HG03064 (cell line): ENCODE measurements at regions not wholly inside any gene's neighbourhood (a gene's known extent, or its start where the extent isn't known, plus 50 kb on each side); places are given as distances from the start of the nearest gene placed in this dataset.
"Not testable (repeated sequence)": the region's sequence is repeated elsewhere in the genome, so short reads cannot be mapped to it uniquely, and the experiment has no call there.

Experiments used
- ATAC-seq: cut with Tn5 transposase; IDR thresholded peaks from one replicate; pipeline ENCODE4 v1.9.1; 2021; ENCODE audit warnings: low read depth; ENCODE audit not compliant: unreplicated experiment

DNA sequence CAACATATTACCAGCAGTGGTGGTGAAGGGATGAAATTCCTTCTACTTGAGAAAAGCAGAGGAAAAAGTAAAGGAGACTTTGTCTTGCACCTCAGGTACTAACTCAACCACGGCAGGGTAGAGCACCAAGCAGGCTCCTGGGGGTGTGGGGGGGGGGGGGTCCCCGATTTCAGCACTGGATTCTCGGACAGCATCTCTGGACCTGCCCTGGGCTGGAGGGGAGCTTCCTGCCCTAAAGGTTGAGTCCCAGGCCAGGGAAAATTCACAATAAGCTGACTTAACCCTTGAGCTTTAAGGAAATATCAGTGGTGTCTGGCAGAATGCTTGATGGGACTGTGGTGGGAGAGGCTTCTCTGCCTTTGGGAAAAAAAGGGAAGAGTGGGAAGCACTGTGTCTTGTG is 233.2 kb upstream of the CXADR start:
- no peak for ATAC-seq

DNA sequence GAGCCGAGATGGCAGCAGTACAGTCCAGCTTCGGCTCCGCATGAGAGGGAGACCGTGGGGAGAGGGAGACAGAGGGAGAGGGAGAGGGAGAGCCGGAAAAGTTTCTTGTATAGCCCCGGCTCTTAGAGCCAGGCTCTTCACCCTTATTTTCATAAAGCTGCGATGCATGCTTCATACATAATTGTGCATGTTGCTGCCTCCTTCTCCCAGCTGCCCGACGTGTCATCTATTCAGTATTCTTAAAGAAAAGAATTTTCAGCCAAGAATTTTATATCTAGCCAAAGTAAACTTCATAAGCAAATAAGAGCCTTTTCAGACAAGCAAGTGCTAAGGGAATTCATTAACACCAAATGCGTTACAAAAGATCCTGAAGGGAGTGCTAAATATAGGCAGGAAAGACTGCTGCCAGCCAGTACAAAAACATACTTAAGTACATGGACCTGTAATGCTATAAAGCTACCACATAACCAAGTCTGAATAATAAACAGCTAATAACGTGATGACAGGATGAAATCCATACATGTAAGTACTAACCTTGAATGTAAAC is 219.8 kb upstream of the CXADR start:
- ATAC-seq = not testable (repeated sequence)

DNA sequence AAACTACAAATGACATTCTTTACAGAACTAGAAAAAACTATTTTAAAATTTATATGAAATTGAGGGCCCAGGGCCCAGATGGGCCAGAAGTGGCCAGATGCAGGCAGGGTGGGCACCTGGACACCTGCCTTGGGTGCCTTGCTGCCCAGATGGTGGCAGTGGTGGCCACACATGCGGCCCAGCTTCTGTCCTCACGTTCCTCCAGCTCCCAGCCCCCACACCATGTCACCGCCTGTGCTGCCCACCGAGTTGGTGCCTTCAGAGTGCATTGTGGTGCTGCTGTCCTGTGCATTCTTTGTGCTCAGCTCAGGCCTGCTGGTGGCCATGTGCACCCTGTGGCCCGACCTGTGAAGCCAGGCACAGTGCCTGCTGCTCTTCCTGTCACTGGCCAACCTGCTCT is 216.8 kb upstream of the CXADR start:
- ATAC-seq = no peak

DNA sequence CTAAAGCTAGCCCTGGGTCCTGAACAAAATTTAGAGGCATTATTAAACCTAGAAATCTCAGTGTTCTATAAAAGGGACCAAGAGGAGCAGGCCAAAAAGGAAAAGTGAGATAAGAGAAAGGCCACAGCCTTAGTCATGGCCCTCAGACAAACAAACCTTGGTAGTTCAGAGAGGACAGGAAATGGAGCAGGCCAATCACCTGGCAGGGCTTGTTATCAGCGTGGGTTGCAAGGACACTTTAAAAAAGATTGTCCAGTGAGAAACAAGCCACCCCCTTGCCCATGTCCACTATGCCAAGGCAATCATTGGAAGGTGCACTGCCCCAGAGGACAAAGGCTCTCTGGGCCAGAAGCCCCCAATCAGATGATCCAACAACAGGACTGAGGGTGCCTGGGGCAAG is 213.3 kb upstream of the CXADR start:
- not testable (repeated sequence) for ATAC-seq

DNA sequence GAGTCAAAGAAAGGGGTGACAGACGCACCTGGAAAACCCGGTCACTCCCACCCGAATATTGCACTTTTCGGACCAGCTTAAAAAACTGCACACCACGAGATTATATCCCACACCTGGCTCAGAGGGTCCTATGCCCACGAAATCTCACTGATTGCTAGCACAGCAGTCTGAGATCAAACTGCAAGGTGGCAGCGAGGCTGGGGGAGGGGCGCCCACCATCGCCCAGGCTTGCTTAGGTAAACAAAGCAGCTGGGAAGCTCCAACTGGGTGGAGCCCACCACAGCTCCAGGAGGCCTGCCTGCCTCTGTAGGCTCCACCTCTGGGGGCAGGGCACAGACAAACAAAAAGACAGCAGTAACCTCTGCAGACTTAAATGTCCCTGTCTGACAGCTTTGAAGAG is 185.1 kb upstream of the CXADR start:
- not testable (repeated sequence) for ATAC-seq

DNA sequence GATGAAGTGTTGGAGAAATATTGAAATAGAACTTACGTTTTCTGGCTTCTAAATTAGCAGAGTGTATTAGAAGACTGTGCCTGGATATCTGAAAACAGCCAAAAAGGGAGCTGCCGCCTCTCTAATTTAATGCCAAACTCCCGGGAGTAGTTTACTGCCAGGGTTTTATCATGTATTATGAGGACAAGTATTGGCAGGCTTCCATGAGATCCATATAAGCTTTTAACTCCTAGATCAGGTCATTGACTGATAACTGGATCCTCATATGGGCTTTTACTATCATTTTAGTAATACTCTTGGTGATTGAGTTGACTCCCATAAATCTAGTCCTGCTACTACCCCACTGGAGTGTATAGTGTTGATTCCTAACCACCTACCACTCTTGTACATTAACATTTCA is 178.4 kb upstream of the CXADR start:
- ATAC-seq = no peak

DNA sequence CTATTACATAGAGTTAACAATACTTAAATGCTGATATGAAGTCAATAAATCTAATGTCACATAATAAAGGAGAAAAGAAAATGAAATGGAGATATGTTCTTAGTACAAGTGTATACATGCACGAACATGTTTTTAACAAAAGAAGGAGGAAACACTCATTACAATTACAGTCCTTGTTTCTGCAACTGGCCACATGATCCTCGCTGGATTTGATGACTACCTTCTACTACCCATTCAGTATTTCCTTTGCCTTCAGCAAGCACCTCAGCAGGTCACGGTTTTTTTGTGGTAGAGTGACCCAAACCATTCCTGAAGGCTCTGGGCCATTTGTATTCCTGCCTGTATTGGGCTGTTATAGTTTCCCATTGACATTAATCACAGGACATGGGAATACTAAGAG is 172.8 kb upstream of the CXADR start:
- ATAC-seq = no peak

DNA sequence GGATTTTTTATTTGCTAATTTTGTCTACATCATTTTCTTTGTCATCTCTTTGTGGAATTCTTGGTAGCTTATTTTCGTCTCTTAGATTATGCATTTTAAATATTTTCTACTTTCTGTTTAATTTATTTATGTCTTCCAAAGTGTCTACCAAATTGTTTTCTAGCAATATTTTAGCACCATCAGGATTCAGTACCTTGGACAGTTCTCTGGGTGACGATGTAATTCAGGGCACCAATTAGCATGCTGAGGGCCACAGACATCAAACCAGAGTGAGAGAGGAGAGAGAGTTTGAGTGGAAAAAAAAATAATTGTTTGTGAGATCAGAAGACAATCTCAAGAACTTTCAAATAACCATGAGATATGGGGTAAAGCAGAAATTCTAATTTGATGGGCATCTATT is 169.8 kb upstream of the CXADR start:
- ATAC-seq = no peak

DNA sequence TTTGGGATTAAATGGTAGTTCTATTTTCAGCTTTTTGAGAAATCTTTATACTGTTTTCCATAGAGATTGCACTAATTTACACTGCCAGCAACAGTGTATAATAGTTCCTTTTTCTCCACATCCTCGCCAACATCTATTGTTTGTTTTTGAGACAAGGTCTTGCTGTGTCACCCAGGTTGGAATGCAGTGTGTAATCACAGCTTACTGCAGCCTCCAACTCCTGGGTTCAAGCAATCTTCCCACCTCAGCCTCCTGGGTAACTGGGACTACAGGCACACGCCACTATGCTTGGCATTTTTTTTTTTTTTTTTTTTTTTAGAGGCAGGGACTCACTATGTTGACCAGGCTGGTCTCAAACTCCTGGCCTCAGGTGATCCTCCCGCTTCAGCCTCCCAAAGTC is 164.5 kb upstream of the CXADR start:
- ATAC-seq = no peak

DNA sequence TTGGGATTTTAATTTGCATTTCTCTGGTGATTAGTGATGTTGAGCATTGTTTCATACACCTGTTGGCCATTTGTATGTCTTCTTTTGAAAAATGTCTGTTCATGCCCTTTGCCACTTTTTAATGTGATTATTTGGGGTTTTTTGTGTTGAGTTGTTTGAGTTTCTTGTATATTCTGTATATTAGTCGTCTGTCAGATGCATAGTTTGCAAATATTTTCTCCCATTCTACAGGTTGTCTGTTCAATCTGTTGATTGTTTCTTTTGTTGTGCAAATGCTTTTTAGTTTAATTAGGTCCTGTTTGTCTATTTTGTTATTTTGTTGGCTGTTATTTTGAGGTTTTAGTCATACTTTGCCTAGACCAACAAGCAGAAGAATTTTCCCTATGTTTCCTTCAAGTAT is 164.0 kb upstream of the CXADR start:
- ATAC-seq = no peak

DNA sequence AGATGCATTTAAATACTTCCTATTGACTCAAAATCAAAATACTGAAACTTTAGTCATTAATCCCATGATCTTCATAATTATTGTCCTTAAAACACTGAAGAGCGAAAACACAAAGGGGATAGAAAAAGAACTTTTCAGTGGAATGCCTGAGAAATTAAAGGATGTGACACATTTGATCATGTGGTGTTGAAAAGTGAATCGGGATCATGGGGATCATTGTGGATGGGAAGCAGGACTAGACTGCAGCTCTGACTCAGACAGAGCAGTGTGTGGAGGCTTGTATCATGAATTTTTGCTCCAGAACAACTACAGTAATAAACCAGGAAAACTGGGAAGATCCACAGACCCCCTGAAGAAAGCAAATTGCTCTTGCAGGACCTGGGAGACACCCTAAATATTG is 161.1 kb upstream of the CXADR start:
- ATAC-seq = no peak

DNA sequence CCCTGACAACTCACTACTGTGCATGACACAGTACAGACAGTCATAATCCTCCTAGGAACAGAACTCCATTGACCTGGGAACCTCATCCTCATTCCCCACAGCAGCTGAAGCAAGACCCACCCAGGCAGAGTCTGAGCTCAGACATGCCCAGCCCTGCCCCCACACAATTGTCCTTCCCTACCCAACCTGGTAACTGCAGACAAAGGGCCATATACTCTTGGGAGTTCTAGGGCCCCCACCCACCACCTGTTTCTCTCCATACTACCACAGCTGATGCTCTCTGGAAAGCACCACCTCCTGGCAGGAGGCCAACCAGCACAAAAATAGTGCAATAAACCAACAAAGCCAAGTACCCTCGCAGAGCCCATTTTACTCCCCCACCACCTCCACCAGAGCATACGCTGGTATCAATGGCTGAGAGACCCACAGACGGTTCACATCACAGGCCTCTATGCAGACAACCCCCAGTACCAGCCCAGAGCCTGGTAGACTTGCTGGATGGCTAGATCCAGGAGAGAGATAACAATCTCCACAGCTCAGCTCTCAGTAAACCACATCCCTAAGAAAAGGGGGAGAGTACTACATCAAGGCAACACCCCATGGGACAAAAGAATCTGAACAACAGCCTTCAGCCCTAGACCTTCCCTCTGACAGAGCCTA is 159.7 kb upstream of the CXADR start:
- no peak for ATAC-seq

DNA sequence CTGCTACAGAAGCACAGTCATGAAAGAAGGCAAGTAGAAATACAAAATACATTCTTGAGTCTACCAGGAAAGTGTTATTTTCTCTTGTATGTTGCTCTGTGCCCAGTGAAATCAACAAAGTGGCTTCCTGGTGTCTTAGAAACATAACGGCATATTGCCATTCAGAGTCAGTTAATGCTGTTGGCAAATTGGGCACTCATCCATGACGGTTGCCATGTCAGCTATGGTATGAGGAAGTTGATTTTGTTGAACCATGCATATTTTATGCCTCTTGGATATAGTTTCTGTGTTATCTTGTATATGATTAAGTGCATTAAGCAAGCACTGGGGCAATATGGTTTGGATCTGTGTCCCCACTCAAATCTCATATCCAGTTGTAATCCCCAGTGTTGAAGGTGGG is 153.1 kb upstream of the CXADR start:
- no peak for ATAC-seq

DNA sequence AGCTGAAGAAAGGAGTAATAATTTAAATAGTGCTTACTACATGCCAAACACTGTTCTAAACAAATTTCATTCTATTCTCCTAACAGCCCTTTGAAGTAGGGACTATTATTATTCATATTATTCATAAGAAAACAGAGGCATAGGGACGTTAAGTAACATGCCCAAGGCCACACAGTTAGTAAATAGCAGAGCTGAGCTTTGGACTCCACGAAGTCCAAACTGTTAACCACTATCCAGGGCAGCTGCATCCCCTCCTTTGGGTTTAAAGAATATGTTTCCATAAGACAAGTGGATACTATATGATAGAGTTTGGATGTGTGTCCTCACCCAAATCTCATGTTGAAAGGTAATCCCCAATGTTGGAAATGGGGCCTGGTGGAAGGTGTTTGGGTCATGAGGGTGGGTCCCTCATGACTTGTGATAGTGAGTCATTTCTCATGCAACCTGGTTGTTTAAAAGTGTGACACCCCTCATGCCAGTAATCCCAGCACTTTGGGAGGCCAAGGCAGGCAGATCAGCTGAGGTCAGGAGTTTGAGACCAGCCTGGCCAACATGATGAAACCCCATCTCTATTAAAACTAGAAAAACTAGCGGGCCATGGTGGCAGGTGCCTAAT is 144.0 kb upstream of the CXADR start:
- no peak for ATAC-seq

DNA sequence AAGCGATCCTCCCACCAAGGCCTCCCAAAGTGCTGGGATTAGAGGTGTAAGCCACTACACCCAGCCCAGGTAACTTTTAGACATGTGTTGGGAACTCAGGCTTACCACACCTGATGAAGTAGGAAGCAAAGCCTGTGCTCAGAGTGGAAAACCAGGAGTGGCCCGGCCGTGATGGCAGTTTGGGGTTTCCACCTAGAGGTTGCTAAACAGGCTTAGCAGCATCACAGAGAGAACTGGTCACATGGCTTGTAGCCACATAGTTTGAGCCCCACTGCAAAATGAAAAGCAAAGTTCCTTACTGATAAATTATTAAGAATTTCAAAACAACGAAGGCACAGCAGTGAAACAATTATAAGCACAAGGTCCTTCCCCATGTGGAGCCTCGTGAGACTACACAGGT is 142.6 kb upstream of the CXADR start:
- ATAC-seq = no peak

DNA sequence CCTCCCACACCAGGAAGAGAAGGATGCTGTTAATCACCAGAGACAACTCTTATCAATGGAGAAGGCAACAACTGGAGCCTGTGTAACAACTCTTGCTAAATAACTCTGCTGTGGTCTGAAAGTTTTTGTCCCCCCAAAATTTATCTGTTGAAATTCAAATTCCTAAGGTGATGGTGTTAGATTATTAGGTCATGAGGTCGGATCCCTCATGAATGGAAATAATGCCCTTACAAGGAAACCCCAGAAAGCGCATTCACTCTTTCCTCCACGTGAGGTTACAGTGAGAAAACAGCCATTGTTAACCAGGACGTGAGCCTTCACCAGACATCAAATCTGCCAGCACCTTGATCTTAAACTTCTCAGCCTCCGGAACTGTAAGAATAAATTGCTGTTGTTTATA is 141.9 kb upstream of the CXADR start:
- ATAC-seq = no peak

DNA sequence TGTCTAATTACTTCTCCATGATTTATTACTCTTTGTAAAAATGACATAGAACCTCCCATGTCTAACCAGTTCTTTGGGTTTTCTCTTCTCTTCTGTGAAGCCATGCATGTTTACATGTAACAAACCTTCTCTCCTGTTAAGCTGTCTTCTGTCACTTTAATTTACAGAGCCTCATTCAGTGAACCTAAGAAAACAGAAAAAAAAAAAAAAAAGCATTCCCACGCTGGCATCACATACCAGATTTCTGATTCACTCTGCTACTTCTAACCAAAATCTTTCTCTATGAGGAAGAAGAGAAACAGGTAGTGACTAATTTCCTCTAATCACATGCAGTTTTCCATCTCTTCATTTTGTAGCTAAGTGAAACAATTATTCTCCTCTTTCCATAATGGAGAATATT is 141.4 kb upstream of the CXADR start:
- no peak for ATAC-seq

DNA sequence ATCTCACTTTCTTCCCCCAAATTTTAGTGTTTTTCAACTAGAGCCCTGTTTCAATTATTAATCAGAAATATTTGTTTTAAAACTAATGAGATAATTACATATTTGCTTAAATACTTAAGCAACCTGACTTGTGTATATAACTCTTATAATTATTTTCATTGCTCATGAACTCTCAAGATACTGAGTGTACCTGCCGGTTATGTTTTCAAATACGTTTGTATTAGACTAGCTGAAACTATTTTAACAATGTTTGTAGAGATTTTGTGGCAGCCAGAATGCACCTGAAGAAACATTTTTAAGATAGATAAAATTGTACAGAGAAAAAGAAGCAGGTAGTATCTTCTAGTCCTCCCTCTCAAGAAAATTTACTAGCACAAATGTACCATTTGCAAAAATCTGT is 140.6 kb upstream of the CXADR start:
- no peak for ATAC-seq

DNA sequence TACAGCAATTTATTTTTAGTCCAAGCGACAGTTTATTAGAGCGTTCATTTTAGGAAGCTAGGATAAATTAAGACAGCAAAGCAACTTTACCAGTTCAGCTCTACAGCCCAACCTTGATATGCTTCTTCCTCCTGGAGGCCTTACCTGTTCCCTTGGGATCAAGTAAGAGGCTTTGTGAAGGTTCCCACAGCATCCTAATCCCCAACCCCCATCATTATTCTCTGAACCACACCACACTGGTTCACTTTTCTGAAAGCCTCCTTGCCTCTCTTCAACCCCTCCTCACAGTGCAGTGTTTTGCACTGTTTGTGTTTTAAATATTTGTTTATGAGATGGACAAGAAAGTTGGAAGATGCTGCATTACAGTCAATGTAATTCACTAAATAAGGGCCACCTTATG is 126.3 kb upstream of the CXADR start:
- no peak for ATAC-seq

DNA sequence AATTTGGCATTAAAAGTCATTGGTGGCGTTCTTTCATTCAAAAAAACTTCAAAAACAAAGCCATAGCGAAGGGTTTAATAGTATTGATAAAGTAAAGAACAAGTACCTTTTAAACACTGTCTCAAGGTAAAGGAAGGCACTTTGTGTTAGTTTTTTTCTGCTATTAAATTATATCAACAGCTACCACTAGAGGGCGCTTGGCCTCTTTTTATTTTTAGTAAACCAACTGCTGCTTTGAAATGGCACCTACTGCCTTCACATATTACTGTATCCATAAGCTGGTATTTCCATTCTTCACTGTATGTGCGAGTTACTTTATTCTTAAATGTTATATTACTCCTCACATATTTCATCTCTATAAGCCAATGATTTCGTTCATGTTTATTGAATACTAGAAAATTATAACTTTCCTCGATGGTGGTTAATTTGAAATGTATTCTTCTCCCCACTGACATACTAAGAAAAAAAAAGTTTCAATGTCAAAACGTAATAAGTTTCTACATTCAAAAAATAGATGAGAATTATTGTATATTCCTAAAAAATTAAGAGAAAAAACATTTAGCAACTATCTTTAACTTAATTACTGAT is 125.7 kb upstream of the CXADR start:
- no peak for ATAC-seq

DNA sequence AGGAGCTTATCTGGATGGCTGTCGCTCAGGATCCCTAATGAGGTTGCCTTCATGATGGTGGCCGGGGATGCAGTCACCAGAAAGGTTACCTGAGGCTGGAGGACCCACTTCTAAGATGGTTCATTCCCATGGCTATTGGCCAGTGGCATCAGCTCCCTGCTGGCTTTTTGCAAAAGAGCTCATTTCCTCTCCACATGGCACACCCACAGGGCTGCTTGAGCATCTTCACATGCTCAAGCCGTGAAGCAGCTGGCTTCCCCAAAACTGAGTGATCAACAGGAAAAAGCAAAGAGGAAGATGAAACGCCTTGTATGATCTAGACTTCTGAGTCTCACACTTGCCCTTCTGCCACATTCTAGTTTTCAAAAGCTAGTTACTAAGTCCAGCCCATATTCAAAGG is 124.6 kb upstream of the CXADR start:
- no peak for ATAC-seq

DNA sequence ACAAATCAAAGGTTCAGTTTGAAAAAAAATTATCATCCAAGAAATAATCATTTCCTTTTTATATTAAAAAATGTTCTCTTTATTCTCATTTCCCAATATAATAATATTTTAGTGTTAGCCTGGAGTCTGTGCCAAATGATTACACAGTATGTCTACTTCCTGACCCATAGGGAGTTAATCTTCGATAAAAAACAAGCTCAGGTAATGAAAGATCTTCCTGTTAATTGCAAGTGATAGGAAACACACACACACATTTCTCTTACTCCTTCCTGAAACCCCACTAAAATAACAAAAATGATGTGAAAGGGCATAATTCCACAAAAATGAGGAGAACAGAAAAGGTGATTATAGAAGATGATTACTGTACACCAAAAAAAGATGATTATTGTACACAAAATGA is 123.5 kb upstream of the CXADR start:
- no peak for ATAC-seq
